PC-3 (cell line): ENCODE measurements at regions not wholly inside any gene's neighbourhood (a gene's known extent, or its start where the extent isn't known, plus 50 kb on each side); places are given as distances from the start of the nearest gene placed in this dataset.

Source experiments
- EZH2 ChIP-seq: fragments of 300-600 bp; sonication (generic); IDR thresholded peaks from one replicate; pipeline ENCODE4 v1.6.1; 2017; ENCODE audit warnings: antibody characterized with exemption, mild to moderate bottlenecking, low read length; ENCODE audit not compliant: unreplicated experiment
- TF ChIP-seq, protein P1 (sequence below): fragments of 300-600 bp; sonication (generic); conservative IDR thresholded peaks from 2 replicates; pipeline ENCODE4 v1.5.1; 2017; ENCODE audit warnings: antibody characterized with exemption, low read depth, mild to moderate bottlenecking, low read length

DNA sequence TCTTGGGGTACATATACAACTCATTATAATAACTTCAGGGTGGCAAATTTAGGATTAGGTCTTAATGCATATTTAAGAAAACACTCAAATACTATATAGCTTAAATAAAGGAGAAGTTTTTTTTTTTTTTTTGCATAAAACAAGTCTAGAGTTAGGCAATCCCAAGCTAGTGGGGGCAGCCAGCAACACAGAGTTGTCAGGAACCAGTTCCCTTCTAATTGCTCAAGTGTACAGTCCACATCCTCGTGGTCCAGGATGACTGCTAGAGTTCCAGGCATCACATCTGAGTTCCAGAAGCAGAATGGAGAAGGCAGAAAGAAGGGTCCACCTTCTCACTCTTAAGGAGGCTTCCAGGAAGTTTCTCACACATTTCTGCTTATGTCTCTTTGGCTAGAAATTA lies 261.9 kb upstream of the PLET1 start:
- TF ChIP-seq, protein P1, sequence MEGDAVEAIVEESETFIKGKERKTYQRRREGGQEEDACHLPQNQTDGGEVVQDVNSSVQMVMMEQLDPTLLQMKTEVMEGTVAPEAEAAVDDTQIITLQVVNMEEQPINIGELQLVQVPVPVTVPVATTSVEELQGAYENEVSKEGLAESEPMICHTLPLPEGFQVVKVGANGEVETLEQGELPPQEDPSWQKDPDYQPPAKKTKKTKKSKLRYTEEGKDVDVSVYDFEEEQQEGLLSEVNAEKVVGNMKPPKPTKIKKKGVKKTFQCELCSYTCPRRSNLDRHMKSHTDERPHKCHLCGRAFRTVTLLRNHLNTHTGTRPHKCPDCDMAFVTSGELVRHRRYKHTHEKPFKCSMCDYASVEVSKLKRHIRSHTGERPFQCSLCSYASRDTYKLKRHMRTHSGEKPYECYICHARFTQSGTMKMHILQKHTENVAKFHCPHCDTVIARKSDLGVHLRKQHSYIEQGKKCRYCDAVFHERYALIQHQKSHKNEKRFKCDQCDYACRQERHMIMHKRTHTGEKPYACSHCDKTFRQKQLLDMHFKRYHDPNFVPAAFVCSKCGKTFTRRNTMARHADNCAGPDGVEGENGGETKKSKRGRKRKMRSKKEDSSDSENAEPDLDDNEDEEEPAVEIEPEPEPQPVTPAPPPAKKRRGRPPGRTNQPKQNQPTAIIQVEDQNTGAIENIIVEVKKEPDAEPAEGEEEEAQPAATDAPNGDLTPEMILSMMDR = no peak
- no peak for TF ChIP-seq EZH2
